HS-5 (cell line): ENCODE measurements at regions not wholly inside any gene's neighbourhood (a gene's known extent, or its start where the extent isn't known, plus 50 kb on each side); places are given as distances from the start of the nearest gene placed in this dataset.

ENCODE experiments used
- DNase-seq: peaks from one replicate; pipeline ENCODE4 v3.0.0-alpha.2; 2012; ENCODE audit warnings: low read depth

GRCh38 chr1:228894442-228894989 lies 159.2 kb downstream of the RHOU start:
- no peak for DNase-seq

DNA sequence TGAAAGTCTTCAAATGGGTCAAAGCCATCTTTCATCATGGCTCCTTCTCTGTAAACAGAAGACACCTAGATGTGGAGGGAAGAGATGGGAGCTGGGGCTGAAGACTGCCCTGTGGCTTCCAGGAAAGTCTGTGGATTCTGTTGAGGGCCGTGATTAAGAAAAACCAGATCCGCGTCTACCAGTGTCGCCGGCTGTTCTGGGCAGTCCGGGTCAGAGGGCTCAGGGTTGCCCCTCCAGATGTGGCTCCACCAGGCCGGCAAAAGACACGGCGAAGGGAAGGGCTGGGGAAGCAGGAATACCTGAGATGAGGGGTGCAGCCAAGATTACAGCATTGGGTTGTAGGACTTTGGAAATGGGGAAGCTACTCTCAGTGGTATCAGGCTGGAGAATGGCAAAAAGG lies 162.6 kb downstream of the RHOU start:
- DNase-seq, result no peak

DNA sequence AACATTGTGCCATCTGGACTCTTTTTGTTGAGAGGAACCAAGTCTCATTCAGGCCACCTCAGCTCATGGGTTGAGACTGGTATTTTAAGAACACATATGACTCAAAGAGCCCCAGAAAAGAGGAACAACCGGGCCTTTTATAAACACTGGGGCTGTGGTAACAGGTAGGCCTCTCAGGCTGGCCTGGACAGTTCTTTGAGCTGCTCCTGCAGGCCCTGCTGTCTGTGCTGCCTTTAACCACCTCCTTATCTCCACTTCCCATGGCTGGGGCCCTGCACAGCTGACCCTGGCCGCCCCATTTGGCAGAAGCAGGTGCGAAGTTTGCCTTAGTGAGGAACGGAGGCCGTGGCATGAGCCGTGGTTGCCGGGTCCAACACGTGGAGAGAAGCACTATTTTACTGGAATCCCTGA lies 163.3 kb downstream of the RHOU start:
- DNase-seq, result no peak

DNA sequence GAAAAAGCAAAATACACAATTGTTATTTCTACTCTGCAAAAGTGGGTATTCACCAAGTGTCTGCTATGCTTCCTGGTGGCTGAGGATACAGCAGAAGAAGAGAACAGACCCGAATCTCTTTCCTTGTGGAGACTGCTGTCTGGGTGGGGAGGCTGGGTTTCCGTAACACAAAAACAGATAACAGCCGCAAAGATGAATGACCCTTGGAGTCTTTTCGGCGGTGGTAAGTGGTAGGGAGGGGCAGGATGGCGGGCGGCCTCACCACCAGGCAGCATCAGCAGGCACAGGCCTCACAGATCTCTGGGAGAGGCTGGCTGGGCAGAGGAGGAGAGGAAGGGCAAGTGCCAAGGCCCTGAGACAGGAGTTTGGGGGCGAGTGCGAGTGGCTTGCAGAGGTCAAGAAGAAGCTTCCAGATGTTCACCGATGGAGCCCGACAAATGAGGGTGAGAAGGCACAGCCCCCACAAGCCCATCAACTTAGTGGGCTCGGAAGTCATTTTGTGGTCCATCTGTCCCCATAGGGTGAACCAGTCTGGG lies 164.2 kb downstream of the RHOU start:
- DNase-seq, result no peak

GRCh38 chr1:228900099-228900885 lies 165.0 kb downstream of the RHOU start:
- no peak for DNase-seq

DNA sequence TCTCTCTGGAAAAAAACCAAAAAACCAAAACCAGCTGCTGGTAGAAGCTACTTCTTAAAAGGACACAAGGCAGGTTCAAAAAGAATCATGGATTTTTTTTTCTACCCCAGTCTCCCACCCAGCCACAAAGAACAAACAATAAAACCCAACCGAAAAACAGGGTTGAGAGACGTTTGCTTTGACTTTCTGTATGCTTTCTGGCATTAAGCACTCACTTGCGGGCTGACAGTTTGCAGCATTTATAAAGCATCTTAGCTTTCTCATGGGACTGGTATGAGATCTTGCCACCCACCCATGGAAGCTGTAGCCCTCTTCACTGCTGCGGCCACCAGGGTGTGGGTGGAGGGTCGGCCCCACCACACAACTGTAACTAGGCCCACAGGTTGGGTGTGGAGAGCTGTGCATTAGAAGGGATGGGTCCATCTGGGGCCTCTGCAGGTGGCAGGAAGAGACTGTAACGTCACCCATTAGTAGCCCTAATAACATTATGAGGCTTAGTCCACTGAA lies 165.7 kb downstream of the RHOU start:
- DNase-seq, result no peak

DNA sequence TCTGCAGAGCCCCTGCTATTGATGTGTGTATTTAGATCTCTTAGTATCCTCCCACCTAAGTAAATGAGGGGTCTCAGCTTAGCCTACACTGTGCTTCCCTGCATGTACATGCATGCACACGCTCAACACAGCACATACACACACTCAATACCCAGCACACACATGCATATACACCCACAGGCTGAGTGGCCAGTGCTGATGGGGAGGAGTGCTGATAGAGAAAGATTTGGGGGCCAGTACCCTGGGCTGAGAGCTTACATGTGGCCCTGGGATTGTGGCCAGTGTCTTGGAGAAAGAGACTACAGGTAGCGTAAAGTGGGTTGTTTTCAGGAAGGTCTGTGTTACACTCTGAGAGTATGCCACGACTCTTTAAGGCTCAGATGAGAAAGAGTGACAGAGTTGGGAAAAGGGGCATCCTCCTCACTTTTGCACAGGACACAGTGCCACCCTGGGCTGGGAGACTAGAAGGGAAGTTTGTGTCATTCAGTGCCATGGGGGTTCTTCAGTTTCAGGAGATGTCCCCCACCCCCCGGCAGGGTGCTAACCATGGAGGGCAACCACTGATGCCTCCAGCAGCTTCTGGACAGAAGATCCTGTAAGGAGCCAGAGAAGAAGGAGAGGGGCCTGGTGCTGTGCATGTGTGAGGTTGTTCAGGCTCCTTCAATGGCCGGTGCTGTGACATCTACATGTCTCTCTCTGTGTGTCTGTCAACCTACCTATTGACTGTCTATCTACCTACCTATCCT lies 166.8 kb downstream of the RHOU start:
- DNase-seq, result no peak

GRCh38 chr1:228902781-228903433 lies 167.6 kb downstream of the RHOU start:
- DNase-seq, result peak; percentile 96

DNA sequence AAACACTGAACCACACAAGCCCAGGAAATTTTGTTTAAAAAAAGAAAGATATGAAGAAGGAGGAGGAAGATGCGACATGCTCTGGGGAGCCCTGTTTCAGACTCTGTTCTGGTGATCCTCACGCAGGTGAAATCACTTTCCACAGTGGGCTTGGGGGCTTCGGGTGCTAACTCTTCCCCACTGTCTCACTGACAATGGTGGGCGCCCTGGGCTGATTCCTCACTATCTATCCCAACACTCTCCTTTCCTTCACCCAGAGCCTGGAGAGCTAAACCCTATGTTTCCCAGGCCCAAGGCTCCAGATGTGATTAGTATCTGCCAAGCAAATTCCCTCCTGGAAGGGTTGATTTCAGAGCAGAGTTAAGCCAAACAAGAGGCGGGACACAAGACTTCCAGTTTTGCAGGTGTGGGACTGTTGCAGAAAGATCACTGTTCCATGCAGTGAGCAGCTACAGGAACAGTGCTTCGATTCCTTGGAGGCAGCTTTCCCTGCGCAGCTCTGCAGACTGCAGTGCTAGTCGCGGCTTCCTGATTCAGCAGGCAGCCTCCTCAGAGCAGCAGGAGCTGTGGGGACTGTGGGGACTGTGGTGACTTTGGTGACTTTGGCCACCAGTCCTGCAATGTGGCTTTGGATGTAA lies 168.3 kb downstream of the RHOU start:
- DNase-seq, result no peak

DNA sequence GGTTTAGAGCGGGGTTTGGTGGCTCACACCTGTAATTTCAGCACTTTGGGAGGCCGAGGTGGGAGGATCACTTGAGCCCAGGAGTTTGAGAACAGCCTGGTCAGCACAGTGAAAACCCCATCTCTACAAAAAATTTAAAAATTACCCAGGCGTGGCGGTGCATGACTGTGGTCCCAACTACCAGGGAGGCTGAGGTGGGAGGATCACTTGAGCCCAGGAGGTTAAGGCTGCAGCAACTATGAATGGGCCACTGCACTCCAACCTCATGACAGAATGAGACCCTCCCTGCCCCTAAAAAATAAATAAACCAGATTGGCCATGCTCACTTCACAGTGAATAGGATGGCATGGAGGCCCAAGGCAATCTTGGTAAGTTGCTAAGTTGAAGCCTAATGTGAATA lies 168.9 kb downstream of the RHOU start:
- no peak for DNase-seq

DNA sequence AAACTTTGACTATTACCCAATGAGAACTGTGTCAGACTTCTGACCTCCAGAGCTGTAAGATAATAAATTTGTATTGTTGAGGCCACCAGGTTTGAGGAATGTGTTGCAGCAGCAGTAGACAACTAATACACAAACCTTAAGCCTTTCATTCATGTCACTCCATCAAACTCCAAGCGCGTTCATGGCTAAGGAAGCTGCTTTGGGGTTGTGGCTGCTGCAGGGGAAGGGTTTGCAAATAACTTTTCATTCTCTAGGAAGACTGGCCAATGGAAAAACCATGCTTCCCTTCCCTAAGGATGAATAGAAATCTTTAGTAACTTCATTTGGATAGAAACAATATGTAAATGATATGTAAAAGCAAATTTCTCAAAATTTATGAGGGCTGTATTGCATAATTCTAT lies 170.4 kb downstream of the RHOU start:
- no peak for DNase-seq

GRCh38 chr1:228906223-228906860 lies 171.1 kb downstream of the RHOU start:
- no peak for DNase-seq

DNA sequence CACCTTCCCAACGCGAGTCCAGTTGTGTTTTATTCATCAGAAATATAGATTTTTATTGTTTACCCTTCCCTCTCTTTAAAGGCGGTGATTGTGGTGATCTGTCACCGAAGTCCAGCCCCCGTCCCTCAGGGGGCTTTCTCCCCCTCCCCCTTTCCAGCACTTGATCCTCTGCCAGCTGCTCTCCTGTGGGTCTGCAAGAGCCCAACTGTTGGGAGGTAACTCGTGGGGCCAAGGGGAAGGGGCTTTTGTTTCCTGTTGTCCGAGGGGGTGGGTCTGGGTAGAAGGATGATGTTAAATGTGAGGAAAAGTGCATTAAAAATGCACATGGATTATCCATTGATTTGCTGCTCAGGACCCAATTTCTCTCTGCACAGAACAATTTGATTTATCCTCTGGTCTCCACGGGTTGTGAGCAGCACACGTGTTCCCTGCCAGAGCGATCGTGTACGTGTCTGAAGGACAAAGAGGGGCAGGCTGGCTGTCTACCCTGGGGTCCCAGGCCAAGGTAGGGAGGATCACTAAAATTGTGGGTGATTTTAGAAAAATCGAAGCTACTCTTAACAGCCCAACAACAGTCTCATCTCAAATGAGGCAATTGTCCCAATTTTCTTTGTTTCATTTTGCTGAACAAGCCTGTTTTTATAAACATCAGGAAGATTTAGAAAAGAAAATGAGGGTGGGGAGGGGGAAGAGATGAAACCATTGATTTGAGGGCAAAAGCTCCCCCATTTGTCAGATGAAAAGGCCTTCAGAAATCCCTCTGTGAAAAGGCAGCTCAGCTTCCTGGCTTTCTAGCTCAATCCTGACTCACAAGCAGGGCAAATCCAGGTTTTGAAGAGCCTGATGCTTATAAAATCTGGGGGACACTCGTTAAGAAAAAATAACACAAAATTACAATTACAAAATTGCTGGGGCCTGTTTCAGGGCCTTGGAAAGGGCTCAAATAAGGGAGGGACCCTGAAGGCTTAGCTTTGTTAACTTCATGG lies 176.2 kb downstream of the RHOU start:
- no peak for DNase-seq

DNA sequence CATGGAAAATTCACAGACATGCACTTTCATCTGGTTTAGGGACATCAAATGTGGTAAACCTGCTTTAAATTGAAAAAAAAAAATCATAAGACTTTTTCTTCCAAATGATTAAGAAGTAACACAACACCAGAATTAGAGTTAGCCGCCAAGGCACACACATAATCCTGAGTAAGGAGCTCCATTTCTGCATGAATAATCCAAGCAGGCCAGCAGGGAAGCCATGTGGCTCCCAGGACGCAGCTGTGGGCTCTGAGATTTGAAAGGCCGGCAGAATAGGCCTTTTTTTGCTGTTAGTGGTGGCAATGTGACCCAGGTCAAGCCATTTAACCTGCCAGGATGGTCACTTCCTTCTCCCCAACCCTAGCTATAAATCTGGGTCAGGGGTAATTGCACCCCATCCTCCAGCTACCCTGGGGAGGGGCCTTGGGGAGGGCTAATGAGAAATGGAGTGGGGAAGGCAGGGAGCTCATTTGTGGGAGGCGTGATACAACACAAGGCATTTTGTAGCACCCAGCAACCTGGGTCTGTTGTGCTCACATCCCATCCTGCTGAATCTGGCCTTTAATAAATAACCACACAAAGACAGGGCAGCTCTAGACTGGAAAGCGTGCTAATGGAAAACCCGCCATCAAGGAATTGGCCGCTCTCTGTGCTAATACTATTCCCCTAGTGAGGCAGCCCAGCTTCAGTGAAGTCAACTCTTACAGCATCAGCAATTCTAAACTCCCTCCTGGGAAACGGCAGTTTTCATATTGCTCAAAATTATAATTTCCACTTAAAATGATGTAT lies 178.5 kb downstream of the RHOU start:
- DNase-seq, result no peak

GRCh38 chr1:228914700-228915099 lies 179.4 kb downstream of the RHOU start:
- no peak for DNase-seq

DNA sequence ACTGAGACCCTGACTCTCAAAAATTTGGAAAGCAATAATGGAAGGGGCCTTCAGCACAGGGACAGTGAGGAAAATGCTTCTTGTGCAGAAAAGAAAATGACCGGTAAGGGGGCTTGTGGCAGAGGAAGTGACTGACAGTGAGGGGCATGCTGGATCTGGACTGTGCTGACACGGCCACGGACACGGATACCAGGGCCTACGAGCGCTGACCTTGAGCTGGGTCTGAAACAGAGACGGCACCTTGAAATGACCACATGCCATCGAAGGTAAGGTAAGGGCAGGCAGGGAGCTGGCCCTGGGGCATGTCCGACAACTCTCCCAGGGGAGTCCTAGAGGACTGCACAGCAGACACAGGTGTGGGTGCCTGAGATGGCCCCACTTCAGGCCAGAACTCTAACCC lies 182.1 kb downstream of the RHOU start:
- DNase-seq, result no peak

GRCh38 chr1:228917755-228918154 lies 182.5 kb downstream of the RHOU start:
- no peak for DNase-seq

GRCh38 chr1:228918335-228918734 lies 183.1 kb downstream of the RHOU start:
- no peak for DNase-seq

- DNase-seq, result no peak
Measured at GRCh38 chr1:228919914-228920313, 184.6 kb downstream of the RHOU start.
